ENCODE measurements at regions not wholly inside any gene's neighbourhood (a gene's known extent, or its start where the extent isn't known, plus 50 kb on each side); places are given as distances from the start of the nearest gene placed in this dataset.

DNA sequence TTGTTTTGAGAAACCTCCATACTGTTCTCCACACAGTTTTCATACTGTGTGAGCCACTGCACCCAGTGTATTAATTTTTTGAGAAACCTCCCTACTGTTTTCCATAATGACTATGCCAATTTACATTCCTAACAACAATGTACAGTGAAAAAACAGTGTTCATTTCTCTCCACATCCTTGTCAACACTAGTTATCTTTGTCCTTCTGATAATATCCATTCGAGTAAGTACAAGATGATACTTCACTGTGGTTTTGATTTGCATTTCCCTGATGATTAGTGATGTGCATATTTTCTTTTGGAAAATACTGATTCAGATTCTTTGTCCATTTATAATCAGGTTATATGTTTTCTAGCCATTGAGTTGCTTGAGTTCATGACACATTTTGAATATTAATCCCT is 462.0 kb downstream of the CDH11 start:
- TF ChIP-seq EZH2 (IDR thresholded peaks at IDR 0.05) = no peak
- TF ChIP-seq POLR2AphosphoS5 (IDR thresholded peaks at IDR 0.05; ENCODE audit: borderline replicate concordance, low read depth, low read length) = no peak

Data from SK-N-MC (cell line).